ENCODE measurements at regions not wholly inside any gene's neighbourhood (a gene's known extent, or its start where the extent isn't known, plus 50 kb on each side); places are given as distances from the start of the nearest gene placed in this dataset.

GRCh38 chr2:22741216-22741615 lies 643.8 kb upstream of the KLHL29 start:
- Histone ChIP-seq H3K27me3 (ENCODE audit: insufficient read depth, insufficient read length) (no peaks in the 10 kb centered on the region), H3K9me3 (ENCODE audit: insufficient read depth, low read length) (no peaks in the 10 kb centered on the region), H3K36me3 (ENCODE audit: insufficient read depth, insufficient read length, low read length) (no peaks in the 10 kb centered on the region), H3K4me1 (ENCODE audit: insufficient read depth, insufficient read length) (no peaks in the 10 kb centered on the region), H3K9ac (ENCODE audit: insufficient read length, low read depth) (no peak overlapping the region), H3K4me3 (ENCODE audit: insufficient read length, low read depth) (no peak overlapping the region)
- TF ChIP-seq SUZ12 (IDR thresholded peaks at IDR 0.05; ENCODE audit: extremely low read depth, insufficient read depth, insufficient read length) = no peak
- TF ChIP-seq ZNF274 (IDR thresholded peaks at IDR 0.05; ENCODE audit: low read depth, low read length) = no peak
- no peak for TF ChIP-seq YY1 (IDR thresholded peaks at IDR 0.05; ENCODE audit: insufficient read depth, insufficient read length)
- DNase-seq (ENCODE audit: low read depth, low spot score) = no peak

DNA sequence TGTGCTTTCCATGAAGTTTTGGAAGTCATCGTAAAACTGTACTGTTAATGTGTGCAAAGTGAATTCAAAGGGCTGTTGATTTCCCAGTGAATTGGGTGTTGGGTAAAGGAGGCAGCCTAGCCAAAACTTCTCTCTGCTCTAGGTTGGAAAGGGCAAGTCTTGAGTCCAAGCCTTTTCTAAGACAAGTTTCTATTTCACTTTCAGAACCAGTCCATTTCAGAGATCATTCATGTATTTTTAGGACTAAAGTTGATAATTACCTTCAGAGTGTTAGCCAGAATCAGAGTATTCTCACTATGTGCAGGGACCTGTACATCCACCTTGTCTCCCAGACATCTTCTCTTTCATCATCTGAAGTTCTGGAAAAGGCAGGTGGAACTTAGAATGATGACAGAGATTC lies 636.1 kb upstream of the KLHL29 start:
- no peak for TF ChIP-seq ZNF274 (IDR thresholded peaks at IDR 0.05; ENCODE audit: low read depth, low read length)
- no peak for TF ChIP-seq SUZ12 (IDR thresholded peaks at IDR 0.05; ENCODE audit: extremely low read depth, insufficient read depth, insufficient read length)
- TF ChIP-seq YY1 (IDR thresholded peaks at IDR 0.05; ENCODE audit: insufficient read depth, insufficient read length) = no peak
- no peak for DNase-seq (ENCODE audit: low read depth, low spot score)
- Histone ChIP-seq H3K9me3 (ENCODE audit: insufficient read depth, low read length) (no peaks in the 10 kb centered on the region), H3K36me3 (ENCODE audit: insufficient read depth, insufficient read length, low read length) (no peaks in the 10 kb centered on the region), H3K4me1 (ENCODE audit: insufficient read depth, insufficient read length) (no peaks in the 10 kb centered on the region), H3K4me3 (ENCODE audit: insufficient read length, low read depth) (no peak overlapping the region), H3K9ac (ENCODE audit: insufficient read length, low read depth) (no peak overlapping the region), H3K27me3 (ENCODE audit: insufficient read depth, insufficient read length) (no peaks in the 10 kb centered on the region)

- no peaks in the 10 kb centered on the region for H3K27me3 ChIP-seq (ENCODE audit: insufficient read depth, insufficient read length)
- no peak for DNase-seq (ENCODE audit: low read depth, low spot score)
- TF ChIP-seq SUZ12 (IDR thresholded peaks at IDR 0.05; ENCODE audit: extremely low read depth, insufficient read depth, insufficient read length) = no peak
- no peak for TF ChIP-seq ZNF274 (IDR thresholded peaks at IDR 0.05; ENCODE audit: low read depth, low read length)
Measured at GRCh38 chr2:22753476-22753875, 631.5 kb upstream of the KLHL29 start.

DNA sequence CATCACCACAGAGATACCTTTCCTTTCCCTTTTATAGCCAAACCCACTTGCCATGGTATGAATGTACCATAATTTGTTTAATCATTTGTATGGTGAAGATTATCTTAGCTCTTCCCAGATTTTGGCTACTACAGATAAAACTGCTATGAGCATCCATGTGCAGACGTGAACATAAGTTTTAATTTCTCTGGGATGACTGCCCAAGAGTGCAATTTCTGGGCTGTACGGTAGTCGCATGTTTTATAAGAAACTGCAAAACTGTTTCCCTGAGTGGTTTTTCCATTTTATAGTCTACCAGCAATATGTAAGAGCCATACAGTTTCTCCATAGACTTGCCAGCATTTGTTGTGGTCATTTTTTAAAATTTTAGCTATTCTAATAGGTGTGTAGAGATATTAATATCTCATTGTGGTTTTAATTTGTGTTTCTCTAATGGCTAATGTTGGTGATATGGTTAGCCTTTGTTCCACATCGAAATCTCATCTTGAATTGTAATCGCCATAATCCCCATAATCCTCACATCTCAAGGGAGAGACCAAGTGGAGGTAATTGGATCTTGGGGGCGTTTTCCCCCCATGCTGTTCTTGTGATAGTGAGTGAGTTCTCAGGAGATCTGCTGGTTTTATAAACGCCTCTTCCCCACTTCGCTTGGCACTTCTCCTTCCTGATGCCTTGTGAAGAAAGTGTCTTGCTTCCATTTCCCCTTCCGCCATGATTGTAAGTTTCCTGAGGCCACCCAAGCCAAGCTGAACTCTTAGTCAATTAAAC lies 628.5 kb upstream of the KLHL29 start:
- H3K27me3 ChIP-seq (ENCODE audit: insufficient read depth, insufficient read length) = no peaks in the 10 kb centered on the region
- TF ChIP-seq SUZ12 (IDR thresholded peaks at IDR 0.05; ENCODE audit: extremely low read depth, insufficient read depth, insufficient read length) (no peak), ZNF274 (IDR thresholded peaks at IDR 0.05; ENCODE audit: low read depth, low read length) (no peak), YY1 (IDR thresholded peaks at IDR 0.05; ENCODE audit: insufficient read depth, insufficient read length) (no peak)
- DNase-seq (ENCODE audit: low read depth, low spot score) = no peak
- no peaks in the 10 kb centered on the region for H3K9me3 ChIP-seq (ENCODE audit: insufficient read depth, low read length)
- no peaks in the 10 kb centered on the region for H3K4me1 ChIP-seq (ENCODE audit: insufficient read depth, insufficient read length)
- H3K9ac ChIP-seq (ENCODE audit: insufficient read length, low read depth) = no peak overlapping the region
- H3K4me3 ChIP-seq (ENCODE audit: insufficient read length, low read depth) = no peak overlapping the region
- no peaks in the 10 kb centered on the region for H3K36me3 ChIP-seq (ENCODE audit: insufficient read depth, insufficient read length, low read length)

More at GRCh38 chr2:22753476-22753875, 631.5 kb upstream of the KLHL29 start:
- Histone ChIP-seq H3K36me3 (ENCODE audit: insufficient read depth, insufficient read length, low read length) (no peaks in the 10 kb centered on the region), H3K4me3 (ENCODE audit: insufficient read length, low read depth) (no peak overlapping the region), H3K4me1 (ENCODE audit: insufficient read depth, insufficient read length) (no peaks in the 10 kb centered on the region), H3K9ac (ENCODE audit: insufficient read length, low read depth) (no peak overlapping the region), H3K9me3 (ENCODE audit: insufficient read depth, low read length) (no peaks in the 10 kb centered on the region)

- Histone ChIP-seq H3K9ac (ENCODE audit: insufficient read length, low read depth) (no peak overlapping the region), H3K4me3 (ENCODE audit: insufficient read length, low read depth) (no peak overlapping the region), H3K4me1 (ENCODE audit: insufficient read depth, insufficient read length) (no peaks in the 10 kb centered on the region), H3K36me3 (ENCODE audit: insufficient read depth, insufficient read length, low read length) (no peaks in the 10 kb centered on the region), H3K9me3 (ENCODE audit: insufficient read depth, low read length) (no peaks in the 10 kb centered on the region), H3K27me3 (ENCODE audit: insufficient read depth, insufficient read length) (no peaks in the 10 kb centered on the region)
- TF ChIP-seq YY1 (IDR thresholded peaks at IDR 0.05; ENCODE audit: insufficient read depth, insufficient read length) (no peak), SUZ12 (IDR thresholded peaks at IDR 0.05; ENCODE audit: extremely low read depth, insufficient read depth, insufficient read length) (no peak), ZNF274 (IDR thresholded peaks at IDR 0.05; ENCODE audit: low read depth, low read length) (no peak)
- no peak for DNase-seq (ENCODE audit: low read depth, low spot score)
Measured at GRCh38 chr2:22769497-22769896, 615.5 kb upstream of the KLHL29 start.

- H3K27me3 ChIP-seq (ENCODE audit: insufficient read depth, insufficient read length) = no peaks in the 10 kb centered on the region
- TF ChIP-seq SUZ12 (IDR thresholded peaks at IDR 0.05; ENCODE audit: extremely low read depth, insufficient read depth, insufficient read length) = no peak
- no peak for TF ChIP-seq YY1 (IDR thresholded peaks at IDR 0.05; ENCODE audit: insufficient read depth, insufficient read length)
- TF ChIP-seq ZNF274 (IDR thresholded peaks at IDR 0.05; ENCODE audit: low read depth, low read length) = no peak
- H3K36me3 ChIP-seq (ENCODE audit: insufficient read depth, insufficient read length, low read length) = no peaks in the 10 kb centered on the region
- no peaks in the 10 kb centered on the region for H3K9me3 ChIP-seq (ENCODE audit: insufficient read depth, low read length)
- no peak overlapping the region for H3K9ac ChIP-seq (ENCODE audit: insufficient read length, low read depth)
- H3K4me1 ChIP-seq (ENCODE audit: insufficient read depth, insufficient read length) = no peaks in the 10 kb centered on the region
- no peak overlapping the region for H3K4me3 ChIP-seq (ENCODE audit: insufficient read length, low read depth)
- no peak for DNase-seq (ENCODE audit: low read depth, low spot score)
Measured at GRCh38 chr2:22784566-22784965, 600.4 kb upstream of the KLHL29 start.

GRCh38 chr2:22786817-22787216 lies 598.2 kb upstream of the KLHL29 start:
- TF ChIP-seq YY1 (IDR thresholded peaks at IDR 0.05; ENCODE audit: insufficient read depth, insufficient read length) (no peak), ZNF274 (IDR thresholded peaks at IDR 0.05; ENCODE audit: low read depth, low read length) (no peak), SUZ12 (IDR thresholded peaks at IDR 0.05; ENCODE audit: extremely low read depth, insufficient read depth, insufficient read length) (no peak)
- no peak for DNase-seq (ENCODE audit: low read depth, low spot score)

More at GRCh38 chr2:22786817-22787216, 598.2 kb upstream of the KLHL29 start:
- Histone ChIP-seq H3K4me1 (ENCODE audit: insufficient read depth, insufficient read length) (no peaks in the 10 kb centered on the region), H3K9ac (ENCODE audit: insufficient read length, low read depth) (no peak overlapping the region), H3K4me3 (ENCODE audit: insufficient read length, low read depth) (no peak overlapping the region), H3K9me3 (ENCODE audit: insufficient read depth, low read length) (no peaks in the 10 kb centered on the region), H3K27me3 (ENCODE audit: insufficient read depth, insufficient read length) (no peaks in the 10 kb centered on the region), H3K36me3 (ENCODE audit: insufficient read depth, insufficient read length, low read length) (no peaks in the 10 kb centered on the region)
